ENCODE measurements at regions not wholly inside any gene's neighbourhood (a gene's known extent, or its start where the extent isn't known, plus 50 kb on each side); places are given as distances from the start of the nearest gene placed in this dataset.
"Not testable (repeated sequence)": the region's sequence is repeated elsewhere in the genome, so short reads cannot be mapped to it uniquely, and the experiment has no call there.

DNA sequence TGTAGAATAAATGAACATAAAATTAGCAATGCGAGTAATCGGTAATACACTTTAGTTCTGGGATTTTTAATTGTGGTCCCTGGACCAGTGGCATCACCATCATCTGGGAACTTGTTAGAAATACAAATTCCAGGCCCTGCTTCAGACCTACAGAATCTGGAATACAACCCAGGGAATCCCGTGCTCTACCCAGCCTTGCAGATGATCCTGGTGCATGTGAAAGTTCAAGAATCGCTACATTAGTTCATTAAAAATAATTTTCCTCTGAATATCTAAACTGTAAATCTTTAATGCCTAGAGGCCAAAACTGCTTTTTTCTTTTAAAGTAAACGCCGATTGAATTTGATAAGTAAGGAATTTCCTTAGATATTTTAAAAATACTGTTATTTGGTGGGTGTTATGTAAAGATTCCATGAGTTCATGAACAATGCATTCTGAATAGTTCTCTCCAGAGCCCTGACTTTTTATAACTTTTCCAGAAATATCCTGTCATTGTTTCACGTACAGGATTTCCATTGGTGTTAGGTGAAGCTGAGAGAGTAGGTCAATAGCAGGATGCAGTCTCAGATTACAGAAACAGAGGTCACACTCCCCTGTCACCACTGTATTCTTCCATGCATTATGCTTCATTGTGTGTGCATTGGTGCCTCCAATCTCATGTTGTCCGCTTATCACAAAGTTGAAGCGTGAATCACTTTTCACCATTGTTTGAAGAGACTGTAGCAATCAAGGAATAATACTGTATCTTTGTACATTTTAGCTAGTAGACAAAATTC lies 596.5 kb upstream of the KLF12 start:
- Histone ChIP-seq H3K4me1 (ENCODE audit: insufficient read depth, low read length) (no peaks in the 10 kb centered on the region), H3K27me3 (ENCODE audit: insufficient read depth, low read length) (no peaks in the 10 kb centered on the region), H3K9me3 (ENCODE audit: low read depth, low read length) (no peaks in the 10 kb centered on the region), H3K4me3 (ENCODE audit: low read length) (no peak overlapping the region)

DNA sequence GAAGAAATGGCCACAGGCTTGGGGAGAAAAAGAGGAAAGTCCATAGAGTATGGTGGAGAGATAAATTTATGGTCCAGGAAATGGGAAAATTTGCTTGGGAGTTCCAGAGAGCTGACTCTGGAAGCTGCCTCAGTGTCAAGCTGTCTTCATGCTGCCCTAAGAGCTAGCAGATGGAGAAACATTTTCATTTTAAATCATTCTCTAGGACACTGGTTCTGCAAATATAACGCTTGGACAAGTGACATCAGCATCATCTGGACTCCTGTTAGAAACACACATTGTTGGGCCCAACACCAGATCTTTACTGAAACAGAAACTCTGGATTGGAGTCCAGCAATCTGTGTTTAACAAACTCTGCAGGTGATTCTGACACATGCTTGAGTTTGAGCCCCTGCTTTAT lies 592.0 kb upstream of the KLF12 start:
- H3K9me3 ChIP-seq (ENCODE audit: low read depth, low read length): no peaks in the 10 kb centered on the region
- no peak overlapping the region for H3K4me3 ChIP-seq (ENCODE audit: low read length)
- H3K27me3 ChIP-seq (ENCODE audit: insufficient read depth, low read length): no peaks in the 10 kb centered on the region
- H3K4me1 ChIP-seq (ENCODE audit: insufficient read depth, low read length): no peaks in the 10 kb centered on the region

DNA sequence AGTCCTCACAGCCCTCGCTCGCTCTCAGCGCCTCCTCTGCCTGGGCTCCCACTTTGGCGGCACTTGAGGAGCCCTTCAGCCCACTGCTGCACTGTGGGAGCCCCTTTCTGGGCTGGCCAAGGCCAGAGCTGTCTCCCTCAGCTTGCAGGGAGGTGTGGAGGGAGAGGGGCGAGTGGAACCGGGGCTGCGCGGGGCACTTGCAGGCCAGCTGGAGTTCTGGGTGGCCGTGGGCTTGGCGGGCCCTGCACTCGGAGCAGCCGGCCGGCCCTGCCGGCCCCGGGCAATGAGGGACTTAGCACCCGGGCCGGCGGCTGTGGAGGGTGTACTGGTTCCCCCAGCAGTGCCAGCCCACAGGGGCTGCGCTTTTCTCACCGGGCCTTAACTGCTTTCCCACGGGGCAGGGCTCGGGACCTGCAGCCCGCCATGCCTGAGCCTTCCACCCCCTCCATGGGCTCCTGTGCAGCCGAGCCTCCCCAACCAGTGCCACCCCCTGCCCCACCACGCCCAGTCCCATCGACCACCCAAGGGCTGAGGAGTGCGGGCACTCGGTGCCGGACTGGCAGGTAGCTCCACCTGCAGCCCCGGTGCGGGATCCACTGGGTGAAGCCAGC lies 584.1 kb upstream of the KLF12 start:
- H3K27me3 ChIP-seq (ENCODE audit: insufficient read depth, low read length); H3K9me3 ChIP-seq (ENCODE audit: low read depth, low read length); H3K4me3 ChIP-seq (ENCODE audit: low read length); H3K4me1 ChIP-seq (ENCODE audit: insufficient read depth, low read length): not testable (repeated sequence)

DNA sequence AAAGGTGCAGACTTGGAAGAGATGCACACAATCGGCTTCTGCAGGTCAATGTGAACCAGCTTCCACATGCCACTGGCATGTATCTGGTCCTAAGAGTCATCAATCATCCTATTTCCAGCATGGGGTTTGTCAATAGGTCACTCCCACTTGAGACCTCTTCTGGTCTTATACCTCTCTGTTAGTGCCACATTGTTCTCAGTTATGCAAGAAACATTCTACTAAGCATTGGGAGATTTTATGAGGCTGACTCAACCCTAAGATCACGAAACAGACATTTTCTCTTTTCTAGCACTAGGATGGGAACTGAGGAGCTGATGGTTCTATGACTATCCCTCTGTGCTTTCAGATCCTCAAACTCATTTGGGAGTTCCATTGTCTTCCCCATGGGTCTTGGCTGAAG lies 581.5 kb upstream of the KLF12 start:
- Histone ChIP-seq H3K4me3 (ENCODE audit: low read length) (no peak overlapping the region), H3K9me3 (ENCODE audit: low read depth, low read length) (no peaks in the 10 kb centered on the region), H3K4me1 (ENCODE audit: insufficient read depth, low read length) (no peaks in the 10 kb centered on the region), H3K27me3 (ENCODE audit: insufficient read depth, low read length) (no peaks in the 10 kb centered on the region)

DNA sequence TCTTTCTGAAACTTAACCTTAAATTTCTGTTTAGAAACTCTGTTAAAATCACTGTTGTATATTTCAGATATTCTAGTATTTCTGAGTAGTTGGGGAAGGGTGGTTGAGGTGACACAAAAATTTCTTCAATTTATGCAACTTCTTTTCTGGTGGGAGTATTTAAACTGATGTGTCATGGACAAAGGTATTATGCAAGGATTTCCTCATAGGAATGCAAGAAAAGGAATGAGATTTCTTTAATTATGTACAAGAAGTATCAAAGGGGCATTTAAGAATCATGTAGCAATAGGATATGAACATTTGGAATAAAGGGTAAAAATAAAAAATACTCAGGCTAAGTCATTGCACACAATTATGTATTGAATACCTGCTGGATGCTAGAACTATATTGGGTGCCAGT lies 575.8 kb upstream of the KLF12 start:
- no peaks in the 10 kb centered on the region for H3K27me3 ChIP-seq (ENCODE audit: insufficient read depth, low read length)
- H3K4me1 ChIP-seq (ENCODE audit: insufficient read depth, low read length): no peaks in the 10 kb centered on the region
- H3K9me3 ChIP-seq (ENCODE audit: low read depth, low read length): no peaks in the 10 kb centered on the region
- no peak overlapping the region for H3K4me3 ChIP-seq (ENCODE audit: low read length)

DNA sequence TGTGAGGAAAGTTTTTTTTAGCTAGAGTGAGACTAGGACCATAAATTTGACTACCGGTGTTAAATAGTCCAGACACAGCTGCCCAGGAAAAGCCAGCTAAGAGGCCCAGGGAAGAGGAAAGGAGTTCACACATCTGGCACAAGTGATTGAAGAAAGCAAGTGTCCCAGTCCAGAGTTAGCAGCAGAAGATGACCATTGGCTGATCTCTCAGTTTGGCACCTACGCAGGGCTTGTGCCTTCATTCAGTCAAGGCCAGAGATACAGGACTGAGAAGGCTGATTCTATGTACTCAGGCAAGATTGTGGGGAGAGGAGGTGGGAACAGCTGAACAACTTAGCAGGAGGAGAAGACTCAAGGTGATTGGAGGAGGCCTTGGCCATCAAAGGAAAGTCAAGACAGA lies 575.0 kb upstream of the KLF12 start:
- Histone ChIP-seq H3K9me3 (ENCODE audit: low read depth, low read length) (no peaks in the 10 kb centered on the region), H3K27me3 (ENCODE audit: insufficient read depth, low read length) (no peaks in the 10 kb centered on the region), H3K4me1 (ENCODE audit: insufficient read depth, low read length) (no peaks in the 10 kb centered on the region), H3K4me3 (ENCODE audit: low read length) (no peak overlapping the region)

DNA sequence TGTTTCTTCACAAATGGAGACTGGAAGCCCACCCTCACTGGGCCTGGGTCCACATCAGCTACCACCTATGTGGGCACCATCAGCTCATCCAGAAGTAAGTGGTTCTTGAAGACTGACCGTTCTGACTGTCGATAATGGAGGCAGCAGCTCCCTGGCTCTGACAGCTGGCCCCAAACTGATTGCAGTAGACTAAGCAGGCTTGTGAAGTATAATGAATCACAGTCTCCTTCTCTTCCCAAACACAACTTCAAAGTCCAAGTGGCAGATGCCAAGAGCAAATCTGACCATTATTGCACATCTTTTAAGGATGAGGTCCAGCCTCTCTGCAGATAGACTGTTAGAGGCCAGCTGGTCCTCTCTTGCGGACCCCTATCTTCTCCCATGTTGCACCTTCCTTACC lies 574.4 kb upstream of the KLF12 start:
- no peaks in the 10 kb centered on the region for H3K9me3 ChIP-seq (ENCODE audit: low read depth, low read length)
- no peaks in the 10 kb centered on the region for H3K27me3 ChIP-seq (ENCODE audit: insufficient read depth, low read length)
- no peaks in the 10 kb centered on the region for H3K4me1 ChIP-seq (ENCODE audit: insufficient read depth, low read length)
- H3K4me3 ChIP-seq (ENCODE audit: low read length): no peak overlapping the region

DNA sequence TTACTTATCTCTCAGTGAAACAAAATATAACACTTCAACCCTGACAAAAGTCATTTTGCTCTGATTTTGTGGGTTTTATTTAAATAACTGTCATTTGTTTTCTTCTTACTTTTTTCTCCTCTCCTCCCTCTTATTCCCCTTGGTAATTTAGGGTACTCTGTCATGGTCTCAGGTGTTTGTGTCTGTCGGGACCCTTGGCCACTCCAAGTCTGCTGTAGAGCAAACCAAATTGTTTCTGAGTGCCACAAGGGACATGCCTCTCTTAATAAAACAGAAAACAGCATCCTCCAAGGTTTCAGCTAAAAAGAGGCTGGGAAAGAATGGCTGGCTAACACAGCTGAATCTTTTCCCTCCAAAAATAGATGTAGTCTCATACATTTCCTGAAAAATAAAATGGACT lies 573.1 kb upstream of the KLF12 start:
- H3K4me1 ChIP-seq (ENCODE audit: insufficient read depth, low read length): no peaks in the 10 kb centered on the region
- no peaks in the 10 kb centered on the region for H3K9me3 ChIP-seq (ENCODE audit: low read depth, low read length)
- H3K27me3 ChIP-seq (ENCODE audit: insufficient read depth, low read length): no peaks in the 10 kb centered on the region
- H3K4me3 ChIP-seq (ENCODE audit: low read length): no peak overlapping the region

DNA sequence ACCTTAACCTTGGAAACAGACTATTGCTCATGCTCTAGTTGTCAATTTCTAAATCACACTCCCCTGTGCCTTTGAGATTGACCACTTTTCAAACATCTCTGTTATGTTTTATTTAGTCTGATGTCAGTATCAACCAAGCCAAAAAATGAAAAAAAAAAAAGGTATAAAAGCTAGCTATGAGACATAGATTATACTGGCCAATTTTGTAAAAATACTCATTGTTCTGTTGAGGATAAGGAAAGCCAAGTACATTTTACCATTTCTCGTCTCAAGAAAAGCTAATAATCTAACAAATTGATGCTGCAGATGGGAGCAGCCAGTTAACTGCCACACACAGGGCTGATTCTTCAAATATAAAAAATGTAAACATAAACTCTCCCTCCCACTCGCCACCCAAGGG lies 572.6 kb upstream of the KLF12 start:
- Histone ChIP-seq H3K4me3 (ENCODE audit: low read length) (no peak overlapping the region), H3K27me3 (ENCODE audit: insufficient read depth, low read length) (no peaks in the 10 kb centered on the region), H3K4me1 (ENCODE audit: insufficient read depth, low read length) (no peaks in the 10 kb centered on the region), H3K9me3 (ENCODE audit: low read depth, low read length) (no peaks in the 10 kb centered on the region)

DNA sequence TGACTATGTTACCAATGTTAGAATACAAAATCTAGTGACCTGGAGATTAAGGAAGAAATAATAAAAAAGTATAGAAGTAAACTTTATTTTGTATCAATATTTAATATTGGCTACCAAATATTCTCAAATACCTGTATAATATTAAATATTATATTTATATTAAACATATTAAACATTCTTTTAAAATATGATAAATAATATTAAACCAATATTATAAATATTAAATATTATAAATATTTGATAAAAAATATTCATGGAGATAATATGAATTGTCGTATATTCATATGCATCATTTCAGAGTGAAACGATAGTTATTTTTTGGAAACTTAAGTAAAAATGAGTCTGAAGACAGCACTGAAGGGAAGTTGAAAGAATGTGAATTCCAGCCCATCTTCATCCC lies 571.2 kb upstream of the KLF12 start:
- Histone ChIP-seq H3K4me1 (ENCODE audit: insufficient read depth, low read length) (no peaks in the 10 kb centered on the region), H3K4me3 (ENCODE audit: low read length) (no peak overlapping the region), H3K27me3 (ENCODE audit: insufficient read depth, low read length) (no peaks in the 10 kb centered on the region), H3K9me3 (ENCODE audit: low read depth, low read length) (no peaks in the 10 kb centered on the region)

DNA sequence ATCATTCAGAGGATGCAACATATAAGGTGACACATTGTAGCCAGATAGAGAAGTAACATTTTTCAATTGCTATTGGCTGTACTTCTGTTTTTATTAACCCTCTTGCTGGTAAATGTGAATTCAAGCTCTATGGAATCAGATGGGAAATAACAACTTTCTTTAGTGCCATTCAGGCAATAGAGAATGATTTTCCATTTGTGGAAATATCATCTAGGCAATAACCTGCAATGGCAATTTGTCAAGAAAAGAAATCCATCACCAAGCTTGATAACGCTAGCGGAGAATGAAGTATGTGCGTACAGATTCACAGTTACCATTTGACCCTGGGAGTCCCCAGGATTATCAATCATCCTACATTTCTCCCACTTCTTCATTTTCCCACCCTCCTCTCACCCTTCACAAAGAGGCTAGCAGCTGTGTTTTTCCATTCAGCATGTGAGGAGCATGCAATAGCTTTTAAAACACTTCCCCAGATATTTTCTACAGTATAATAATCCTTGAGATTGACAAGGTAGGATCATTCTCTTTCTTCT lies 569.7 kb upstream of the KLF12 start:
- H3K4me1 ChIP-seq (ENCODE audit: insufficient read depth, low read length): no peaks in the 10 kb centered on the region
- H3K27me3 ChIP-seq (ENCODE audit: insufficient read depth, low read length): no peaks in the 10 kb centered on the region
- H3K9me3 ChIP-seq (ENCODE audit: low read depth, low read length): no peaks in the 10 kb centered on the region
- H3K4me3 ChIP-seq (ENCODE audit: low read length): no peak overlapping the region

DNA sequence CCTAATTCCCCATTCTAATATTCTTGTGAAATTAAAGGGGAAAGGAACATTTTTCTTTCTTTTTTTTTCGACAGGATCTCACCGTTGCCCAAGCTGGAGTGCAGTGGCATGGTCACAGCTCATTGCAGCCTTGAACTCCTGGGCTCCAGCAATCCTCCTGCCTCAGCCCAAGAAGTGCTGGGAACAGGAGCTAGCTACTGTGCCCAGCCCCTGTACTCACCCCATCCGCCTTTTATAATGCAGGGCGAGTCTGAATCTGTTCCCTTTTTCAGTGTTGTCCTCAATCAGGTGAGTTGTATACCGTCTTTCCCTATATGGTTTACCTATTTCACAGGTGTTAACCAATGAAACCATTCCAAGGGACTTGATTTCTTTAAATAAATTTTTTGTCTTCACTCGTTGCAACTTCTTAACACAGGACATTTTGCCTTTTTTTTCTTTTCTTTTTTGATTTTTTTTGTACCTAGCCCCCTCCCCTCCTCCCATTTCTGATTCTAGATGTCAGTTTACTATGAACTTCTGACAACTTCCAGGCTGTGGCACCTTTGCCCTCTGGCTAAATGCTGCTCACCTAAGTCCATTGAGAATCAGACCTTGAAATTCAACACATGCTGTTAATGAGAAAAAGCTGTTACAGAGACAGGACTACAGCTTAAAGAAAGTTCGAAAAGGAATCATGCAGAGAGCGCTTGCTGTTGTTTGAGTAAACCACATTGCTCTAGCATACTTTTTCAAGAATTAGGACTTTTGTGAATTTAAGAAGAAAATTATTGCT lies 562.1 kb upstream of the KLF12 start:
- H3K4me3 ChIP-seq (ENCODE audit: low read length): no peak overlapping the region
- H3K4me1 ChIP-seq (ENCODE audit: insufficient read depth, low read length): no peaks in the 10 kb centered on the region
- H3K9me3 ChIP-seq (ENCODE audit: low read depth, low read length): no peaks in the 10 kb centered on the region
- H3K27me3 ChIP-seq (ENCODE audit: insufficient read depth, low read length): no peaks in the 10 kb centered on the region

DNA sequence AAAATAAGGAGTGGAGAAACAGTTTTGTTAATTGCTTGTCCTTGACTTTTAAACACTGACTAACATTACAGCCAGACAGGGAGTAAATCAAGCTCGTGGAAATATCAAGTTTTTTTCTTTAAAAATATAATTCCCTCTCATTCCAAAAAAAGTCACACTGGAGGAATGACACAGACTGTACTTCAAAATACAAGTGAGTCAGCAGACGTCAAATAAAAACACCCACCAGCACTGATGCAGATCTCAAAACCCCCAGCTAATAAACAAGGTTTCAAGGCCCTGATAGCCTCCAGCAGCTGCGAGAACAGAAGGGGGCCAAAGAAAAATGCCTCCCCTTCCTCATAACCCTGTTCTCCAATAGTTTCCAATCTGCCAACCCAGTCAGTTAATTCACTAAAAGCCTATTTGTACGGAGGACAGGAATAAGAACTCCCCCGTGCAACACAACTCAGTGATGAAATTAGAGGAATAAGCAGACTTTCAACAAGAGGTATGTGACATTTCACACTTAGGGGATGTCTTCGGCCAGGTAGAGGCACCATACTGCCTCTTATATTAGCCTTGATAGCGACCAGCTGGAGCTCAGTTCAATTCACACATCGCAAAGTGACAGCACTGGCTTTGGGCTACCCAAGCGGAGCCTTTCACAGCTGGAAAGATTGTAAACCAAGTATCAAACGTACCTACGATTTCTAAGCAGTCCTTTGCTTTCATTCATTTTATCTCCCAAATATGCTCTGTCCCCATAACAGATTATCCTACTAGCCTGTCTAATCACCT lies 561.0 kb upstream of the KLF12 start:
- H3K9me3 ChIP-seq (ENCODE audit: low read depth, low read length): no peaks in the 10 kb centered on the region
- no peaks in the 10 kb centered on the region for H3K27me3 ChIP-seq (ENCODE audit: insufficient read depth, low read length)
- no peak overlapping the region for H3K4me3 ChIP-seq (ENCODE audit: low read length)
- no peaks in the 10 kb centered on the region for H3K4me1 ChIP-seq (ENCODE audit: insufficient read depth, low read length)

DNA sequence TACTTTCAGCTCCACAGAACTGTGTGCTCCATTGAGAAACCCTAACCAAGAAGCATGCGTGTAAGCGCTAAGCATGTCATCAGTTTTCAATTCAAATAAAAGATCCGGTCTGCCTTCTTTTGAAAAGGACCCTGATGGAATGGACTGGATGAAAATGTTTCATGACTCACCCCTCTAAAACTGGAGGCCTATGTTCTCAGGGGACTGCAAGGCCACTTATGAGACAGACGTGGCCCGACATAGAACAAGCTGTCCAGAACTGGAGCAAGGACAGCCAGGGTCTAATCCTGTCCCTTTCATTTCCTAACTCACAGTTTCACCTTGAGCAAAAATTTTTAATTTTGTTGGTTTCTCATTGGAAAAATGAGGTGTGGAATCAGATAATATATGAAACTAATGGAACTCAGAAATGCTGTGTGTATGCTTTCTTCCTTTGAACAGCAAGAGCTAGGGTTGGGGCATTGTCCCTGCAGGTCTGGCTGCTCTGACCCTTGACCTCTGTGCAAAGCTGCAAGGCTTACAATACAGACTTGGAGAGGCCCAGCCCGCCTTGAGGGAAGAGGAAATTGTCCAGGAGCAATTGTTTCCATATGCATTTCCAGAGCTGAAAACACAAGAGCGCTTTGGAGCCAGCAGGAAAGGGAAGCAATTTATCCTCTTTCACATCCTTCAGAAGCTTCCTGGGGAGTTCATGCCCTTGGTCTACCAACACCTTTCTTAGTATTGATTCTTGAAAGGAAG lies 553.4 kb upstream of the KLF12 start:
- H3K27me3 ChIP-seq (ENCODE audit: insufficient read depth, low read length): no peaks in the 10 kb centered on the region
- H3K4me1 ChIP-seq (ENCODE audit: insufficient read depth, low read length): no peaks in the 10 kb centered on the region
- H3K4me3 ChIP-seq (ENCODE audit: low read length): no peak overlapping the region
- no peaks in the 10 kb centered on the region for H3K9me3 ChIP-seq (ENCODE audit: low read depth, low read length)
